Neural cell (in vitro differentiated cells): ENCODE measurements at regions not wholly inside any gene's neighbourhood (a gene's known extent, or its start where the extent isn't known, plus 50 kb on each side); places are given as distances from the start of the nearest gene placed in this dataset.

Experiments
- H2AFZ ChIP-seq: fragments of 200-600, 300-800 bp; sonication (generic), shearing (Covaris generic); 2 replicates; pipeline ENCODE4 v1.6.0; 2014; ENCODE audit warnings: low read depth, mild to moderate bottlenecking, antibody characterized with exemption, low read length, moderate library complexity
- H3F3A ChIP-seq: fragments of 200-600 bp; shearing (Covaris generic); 2 replicates; pipeline ENCODE4 v1.6.1; 2016; ENCODE audit warnings: mild to moderate bottlenecking, moderate library complexity, mixed read lengths, antibody characterized with exemption, low read length; ENCODE audit not compliant: insufficient read depth, poor library complexity, severe bottlenecking
- H3K27ac ChIP-seq: fragments of 200-600, 300-800 bp; sonication (generic), shearing (Covaris generic); 2 replicates; pipeline ENCODE4 v1.5.1; 2014; ENCODE audit warnings: mild to moderate bottlenecking, low read length, moderate library complexity
- H3K27me3 ChIP-seq: fragments of 300-800, 200-600 bp; sonication (generic), shearing (Covaris generic); 2 replicates; pipeline ENCODE4 v1.6.0; 2014; ENCODE audit warnings: mild to moderate bottlenecking, low read depth, low read length, moderate library complexity; ENCODE audit not compliant: insufficient read depth
- H3K36me3 ChIP-seq: fragments of 300-800, 200-600 bp; sonication (generic), shearing (Covaris generic); 2 replicates; pipeline ENCODE4 v1.5.1; 2014; ENCODE audit warnings: mild to moderate bottlenecking, antibody characterized with exemption, low read length, moderate library complexity; ENCODE audit not compliant: insufficient read depth
- H3K4me2 ChIP-seq: fragments of 300-800, 200-600 bp; sonication (generic), shearing (Covaris generic); 2 replicates; pipeline ENCODE4 v1.6.0; 2014; ENCODE audit warnings: mild to moderate bottlenecking, low read length
- H3K4me3 ChIP-seq: fragments of 300-800, 200-600 bp; sonication (generic), shearing (Covaris generic); 2 replicates; pipeline ENCODE4 v1.5.1; 2014; ENCODE audit warnings: mild to moderate bottlenecking, low read length, moderate library complexity
- H3K79me2 ChIP-seq: fragments of 200-600 bp; shearing (Covaris generic); replicated peaks from 2 replicates; pipeline ENCODE4 v1.6.0; 2014; ENCODE audit warnings: mild to moderate bottlenecking, low read length, moderate library complexity; ENCODE audit not compliant: insufficient read depth
- H3K9ac ChIP-seq: fragments of 300-800, 200-600 bp; sonication (generic), shearing (Covaris generic); 2 replicates; pipeline ENCODE4 v1.6.1; 2016; ENCODE audit warnings: mild to moderate bottlenecking, low read length, mixed read lengths
- H3K9me2 ChIP-seq: fragments of 200-600 bp; shearing (Covaris generic); 2 replicates; pipeline ENCODE4 v1.6.1; 2016; ENCODE audit warnings: mild to moderate bottlenecking, low read length, mixed read lengths; ENCODE audit not compliant: insufficient read depth
- H3K9me3 ChIP-seq: fragments of 200-600, 300-800 bp; sonication (generic), shearing (Covaris generic); 2 replicates; pipeline ENCODE4 v1.6.1; 2016; ENCODE audit warnings: mild to moderate bottlenecking, mixed run types, low read length, moderate library complexity, mixed read lengths
- H4K20me1 ChIP-seq: fragments of 200-600 bp; shearing (Covaris generic); 2 replicates; pipeline ENCODE4 v1.6.1; 2016; ENCODE audit warnings: mild to moderate bottlenecking, mixed run types; ENCODE audit not compliant: insufficient read depth
- CTCF ChIP-seq: fragments of 450-650 bp; IDR thresholded peaks from 2 replicates; pipeline ENCODE4 v1.5.1; 2014; ENCODE audit warnings: antibody characterized with exemption, mild to moderate bottlenecking, moderate library complexity; ENCODE audit not compliant: poor library complexity, severe bottlenecking
- EP300 ChIP-seq: fragments of 450-650 bp; conservative IDR thresholded peaks from 2 replicates; pipeline ENCODE4 v1.6.1; 2014; ENCODE audit warnings: antibody characterized with exemption, mild to moderate bottlenecking, moderate library complexity; ENCODE audit not compliant: poor library complexity, severe bottlenecking
- EZH2 ChIP-seq: fragments of 200-600, 300-800 bp; shearing (Covaris generic), sonication (generic); IDR thresholded peaks from 2 replicates; pipeline ENCODE4 v1.6.1; 2014; ENCODE audit warnings: antibody characterized with exemption, low read length, borderline replicate concordance, mild to moderate bottlenecking; ENCODE audit not compliant: insufficient read depth, poor library complexity, severe bottlenecking
- MXI1 ChIP-seq: fragments of 450-650 bp; conservative IDR thresholded peaks from 2 replicates; pipeline ENCODE4 v1.6.1; 2014; ENCODE audit warnings: antibody characterized with exemption, mild to moderate bottlenecking; ENCODE audit not compliant: poor library complexity, severe bottlenecking
- POLR2AphosphoS5 ChIP-seq: IDR thresholded peaks from 2 replicates; pipeline ENCODE4 v1.6.1; 2012
- RAD21 ChIP-seq: fragments of 450-650 bp; conservative IDR thresholded peaks from 2 replicates; pipeline ENCODE4 v1.6.1; 2014; ENCODE audit warnings: antibody characterized with exemption, mild to moderate bottlenecking, moderate library complexity
- REST ChIP-seq: IDR thresholded peaks from 2 replicates; pipeline ENCODE4 v1.6.1; 2012; ENCODE audit warnings: borderline replicate concordance
- SMC3 ChIP-seq: fragments of 450-650 bp; conservative IDR thresholded peaks from 2 replicates; pipeline ENCODE4 v1.6.1; 2014; ENCODE audit warnings: antibody characterized with exemption, mild to moderate bottlenecking, moderate library complexity; ENCODE audit not compliant: poor library complexity
- TAF1 ChIP-seq: IDR thresholded peaks from 2 replicates; pipeline ENCODE4 v1.6.1; 2012; ENCODE audit warnings: low read depth

GRCh38 chr15:97566961-97567360 is 393.5 kb upstream of the ARRDC4 start:
- Histone ChIP-seq H3K27me3 (no peaks in the 10 kb centered on the region), H3K9me3 (no peaks in the 10 kb centered on the region), H3K9me2 (no peaks in the 10 kb centered on the region), H2AFZ (no peak overlapping the region), H3K4me2 (no peak overlapping the region), H4K20me1 (no peaks in the 10 kb centered on the region), H3K36me3 (no peaks in the 10 kb centered on the region), H3K27ac (no peak overlapping the region), H3F3A (no peaks in the 10 kb centered on the region), H3K9ac (no peak overlapping the region), H3K4me3 (no peak overlapping the region), H3K79me2 (no peaks in the 10 kb centered on the region)
- TF ChIP-seq REST: no peak
- TF ChIP-seq POLR2AphosphoS5: no peak
- no peak for TF ChIP-seq SMC3
- no peak for TF ChIP-seq MXI1
- TF ChIP-seq EZH2: no peak

- H3K9ac ChIP-seq: no peak overlapping the region
- no peaks in the 10 kb centered on the region for H3F3A ChIP-seq
- H4K20me1 ChIP-seq: no peaks in the 10 kb centered on the region
- H3K27me3 ChIP-seq: no peaks in the 10 kb centered on the region
- H3K9me2 ChIP-seq: no peaks in the 10 kb centered on the region
- no peaks in the 10 kb centered on the region for H3K36me3 ChIP-seq
- TF ChIP-seq POLR2AphosphoS5 (no peak), TAF1 (no peak), EZH2 (no peak), SMC3 (no peak), REST (no peak), EP300 (no peak), MXI1 (no peak), RAD21 (no peak), CTCF (no peak)
- H3K4me3 ChIP-seq: no peak overlapping the region
- H2AFZ ChIP-seq: no peak overlapping the region
- no peak overlapping the region for H3K27ac ChIP-seq
- H3K9me3 ChIP-seq: no peaks in the 10 kb centered on the region
- H3K4me2 ChIP-seq: no peak overlapping the region
- H3K79me2 ChIP-seq: no peaks in the 10 kb centered on the region
Measured at GRCh38 chr15:97567411-97567810, 393.1 kb upstream of the ARRDC4 start.
